Endodermal cell (in vitro differentiated cells): ENCODE measurements at regions not wholly inside any gene's neighbourhood (a gene's known extent, or its start where the extent isn't known, plus 50 kb on each side); places are given as distances from the start of the nearest gene placed in this dataset.

ENCODE experiments used
- DNase-seq: peaks from one replicate; pipeline ENCODE4 v3.0.0-alpha.2; 2017
- H3K27ac ChIP-seq: 2 replicates; pipeline ENCODE4 v1.5.1; 2013; ENCODE audit warnings: mild to moderate bottlenecking, low read depth, low read length, moderate library complexity
- H3K27me3 ChIP-seq: 2 replicates; pipeline ENCODE4 v1.6.1; 2013; ENCODE audit warnings: mild to moderate bottlenecking, low read length, moderate library complexity; ENCODE audit not compliant: insufficient read depth, control insufficient read depth, poor library complexity, severe bottlenecking
- H3K36me3 ChIP-seq: 2 replicates; pipeline ENCODE4 v1.7.0; 2013; ENCODE audit warnings: mild to moderate bottlenecking, low read length, moderate library complexity; ENCODE audit not compliant: control insufficient read depth, insufficient read depth
- H3K4me1 ChIP-seq: one replicate; pipeline ENCODE4 v1.7.0; 2013; ENCODE audit warnings: low read length; ENCODE audit not compliant: control insufficient read depth, insufficient read depth
- H3K4me3 ChIP-seq: 2 replicates; pipeline ENCODE4 v1.5.1; 2013; ENCODE audit warnings: mild to moderate bottlenecking, low read length, moderate library complexity
- H3K9ac ChIP-seq: 2 replicates; pipeline ENCODE4 v1.6.1; 2013; ENCODE audit warnings: mild to moderate bottlenecking, low read length, moderate library complexity; ENCODE audit not compliant: poor library complexity, severe bottlenecking; ENCODE audit errors: extremely low read depth
- H3K9me3 ChIP-seq: 2 replicates; pipeline ENCODE4 v1.6.1; 2013; ENCODE audit warnings: mild to moderate bottlenecking, low read length, moderate library complexity; ENCODE audit not compliant: control insufficient read depth
- H3K27ac Mint-ChIP-seq: 2 replicates; pipeline ENCODE4 v1.8.0; 2020; ENCODE audit warnings: mixed read lengths
- H3K27me3 Mint-ChIP-seq: 2 replicates; pipeline ENCODE4 v1.8.0; 2021; ENCODE audit warnings: mild to moderate bottlenecking, mixed read lengths; ENCODE audit not compliant: insufficient read depth
- H3K36me3 Mint-ChIP-seq: 2 replicates; pipeline ENCODE4 v1.8.0; 2020; ENCODE audit warnings: low read depth, mixed read lengths
- H3K4me1 Mint-ChIP-seq: 2 replicates; pipeline ENCODE4 v1.8.0; 2020; ENCODE audit warnings: mixed read lengths
- H3K4me3 Mint-ChIP-seq: 2 replicates; pipeline ENCODE4 v1.8.0; 2020; ENCODE audit warnings: mild to moderate bottlenecking, moderate library complexity, mixed read lengths
- H3K9me3 Mint-ChIP-seq: 2 replicates; pipeline ENCODE4 v1.8.0; 2020; ENCODE audit warnings: mild to moderate bottlenecking, mixed read lengths
- WGBS, 2 experiments: methylation state at CpG; one replicate each; pipeline versions ENCODE4 v1.1.5 to v1.1.7; 2013; ENCODE audit warnings: missing lambda C conversion rate in 2 of 2, mixed read lengths in 1 of 2; ENCODE audit not compliant: insufficient coverage in 1 of 2, insufficient read length in 1 of 2; 5-methylcytosine and 5-hydroxymethylcytosine counted together
- TF ChIP-seq, protein P1 (sequence below): fragments of 200-600 bp; sonication (generic); conservative IDR thresholded peaks from 2 replicates; pipeline ENCODE4 v1.5.0; 2021; ENCODE audit warnings: antibody characterized with exemption, mild to moderate bottlenecking

DNA sequence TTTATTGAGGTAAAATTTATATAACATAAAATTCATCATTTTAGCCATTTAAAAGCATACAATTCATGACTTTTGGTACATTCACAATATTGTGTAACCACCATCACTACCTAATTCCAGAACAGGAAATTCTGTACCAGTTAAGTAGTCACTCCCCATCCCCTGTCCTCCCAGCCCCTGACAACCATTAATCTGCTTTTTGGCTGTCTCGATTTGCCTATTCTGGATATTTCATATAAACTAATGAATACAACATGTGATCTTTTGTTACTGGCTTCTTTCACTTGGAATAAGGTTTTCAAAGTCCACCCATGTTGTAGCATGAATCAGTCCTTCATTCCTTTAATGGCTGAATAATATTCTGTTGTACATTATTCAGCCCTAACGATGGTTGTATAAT lies 115.6 kb upstream of the KLF14 start:
- Mint-ChIP-seq H3K27me3 (peaks cover 2% of the 10 kb centered on the region), H3K9me3 (no peaks in the 10 kb centered on the region), H3K4me3 (no peak overlapping the region), H3K4me1 (peaks cover 3% of the 10 kb centered on the region), H3K27ac (no peak overlapping the region), H3K36me3 (no peaks in the 10 kb centered on the region)
- Histone ChIP-seq H3K9ac (no peak overlapping the region), H3K27me3 (no peaks in the 10 kb centered on the region), H3K4me3 (no peak overlapping the region), H3K36me3 (no peaks in the 10 kb centered on the region), H3K4me1 (no peaks in the 10 kb centered on the region), H3K27ac (no peak overlapping the region), H3K9me3 (no peaks in the 10 kb centered on the region)
- TF ChIP-seq, protein P1, sequence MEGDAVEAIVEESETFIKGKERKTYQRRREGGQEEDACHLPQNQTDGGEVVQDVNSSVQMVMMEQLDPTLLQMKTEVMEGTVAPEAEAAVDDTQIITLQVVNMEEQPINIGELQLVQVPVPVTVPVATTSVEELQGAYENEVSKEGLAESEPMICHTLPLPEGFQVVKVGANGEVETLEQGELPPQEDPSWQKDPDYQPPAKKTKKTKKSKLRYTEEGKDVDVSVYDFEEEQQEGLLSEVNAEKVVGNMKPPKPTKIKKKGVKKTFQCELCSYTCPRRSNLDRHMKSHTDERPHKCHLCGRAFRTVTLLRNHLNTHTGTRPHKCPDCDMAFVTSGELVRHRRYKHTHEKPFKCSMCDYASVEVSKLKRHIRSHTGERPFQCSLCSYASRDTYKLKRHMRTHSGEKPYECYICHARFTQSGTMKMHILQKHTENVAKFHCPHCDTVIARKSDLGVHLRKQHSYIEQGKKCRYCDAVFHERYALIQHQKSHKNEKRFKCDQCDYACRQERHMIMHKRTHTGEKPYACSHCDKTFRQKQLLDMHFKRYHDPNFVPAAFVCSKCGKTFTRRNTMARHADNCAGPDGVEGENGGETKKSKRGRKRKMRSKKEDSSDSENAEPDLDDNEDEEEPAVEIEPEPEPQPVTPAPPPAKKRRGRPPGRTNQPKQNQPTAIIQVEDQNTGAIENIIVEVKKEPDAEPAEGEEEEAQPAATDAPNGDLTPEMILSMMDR, result no peak
- WGBS, 2 experiments, result 93% methylated on average over 2 of the region's 2 CpGs; no CpG with 5 or more reads in 1 of the 2 experiments
- DNase-seq, result no peak

DNA sequence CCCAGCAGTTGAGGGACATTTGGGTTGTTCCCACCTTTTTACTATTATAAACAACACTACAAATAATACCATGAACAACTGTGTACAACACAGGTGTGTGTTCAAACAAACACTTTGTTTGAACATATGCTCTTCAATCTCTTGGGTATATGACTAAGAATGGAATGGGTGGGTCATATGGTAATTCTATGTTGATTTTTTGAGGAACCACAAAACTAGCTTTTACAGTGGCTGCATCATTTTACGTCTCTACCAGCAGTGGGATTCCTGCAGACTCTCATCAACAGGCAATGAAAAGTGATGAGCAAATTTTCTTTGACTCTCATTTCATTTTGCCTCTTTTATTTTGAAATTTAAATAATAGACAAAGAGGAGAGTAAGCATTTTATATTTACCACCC lies 116.9 kb upstream of the KLF14 start:
- H3K27me3 Mint-ChIP-seq, result no peaks in the 10 kb centered on the region
- Histone ChIP-seq H3K4me3 (no peak overlapping the region), H3K27ac (no peak overlapping the region), H3K27me3 (no peaks in the 10 kb centered on the region), H3K4me1 (no peaks in the 10 kb centered on the region), H3K9ac (no peak overlapping the region), H3K36me3 (no peaks in the 10 kb centered on the region), H3K9me3 (no peaks in the 10 kb centered on the region)
- peaks cover 3% of the 10 kb centered on the region for H3K9me3 Mint-ChIP-seq
- no peak overlapping the region for H3K4me3 Mint-ChIP-seq
- no peak for DNase-seq
- WGBS, 2 experiments, result 63% methylated on average over 1 of the region's 1 CpG; no CpG with 5 or more reads in 1 of the 2 experiments
- H3K27ac Mint-ChIP-seq, result no peak overlapping the region
- no peaks in the 10 kb centered on the region for H3K4me1 Mint-ChIP-seq
- no peaks in the 10 kb centered on the region for H3K36me3 Mint-ChIP-seq
- TF ChIP-seq, protein P1, result no peak

DNA sequence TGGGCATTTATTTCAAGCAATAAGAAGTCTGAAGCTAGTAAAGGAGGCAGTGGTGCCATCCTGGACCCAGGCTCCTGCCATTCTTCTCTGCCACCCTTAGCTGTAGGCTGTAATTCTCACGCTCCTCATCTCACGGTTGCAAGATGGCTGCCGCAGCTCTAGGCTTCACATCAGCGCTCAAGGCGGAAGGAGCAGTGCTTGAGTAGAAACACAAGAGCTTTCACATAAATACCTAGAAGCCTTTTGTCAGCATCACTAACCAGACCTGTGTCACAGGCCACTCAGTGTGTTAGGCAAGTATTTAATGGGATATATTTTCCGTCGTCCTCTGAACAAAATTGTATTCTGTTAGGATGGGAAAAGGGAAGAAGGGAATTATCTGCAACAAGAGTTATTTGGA lies 118.9 kb upstream of the KLF14 start:
- 93 to 97% methylated on average over 5 to 7 of the region's 7 CpGs for WGBS, 2 experiments
- no peak overlapping the region for H3K4me3 ChIP-seq
- no peak overlapping the region for H3K9ac ChIP-seq
- TF ChIP-seq, protein P1, result no peak
- no peaks in the 10 kb centered on the region for H3K27me3 ChIP-seq
- no peaks in the 10 kb centered on the region for H3K4me1 ChIP-seq
- no peak for DNase-seq
- peaks cover 17% of the 10 kb centered on the region for H3K9me3 ChIP-seq
- Mint-ChIP-seq H3K4me1 (no peaks in the 10 kb centered on the region), H3K4me3 (no peak overlapping the region), H3K36me3 (no peaks in the 10 kb centered on the region), H3K27me3 (no peaks in the 10 kb centered on the region), H3K9me3 (peaks cover 16% of the 10 kb centered on the region), H3K27ac (no peak overlapping the region)
- H3K27ac ChIP-seq, result no peak overlapping the region
- H3K36me3 ChIP-seq, result no peaks in the 10 kb centered on the region
